Mucosa of rectum (tissue), 2 donors: ENCODE measurements at regions not wholly inside any gene's neighbourhood (a gene's known extent, or its start where the extent isn't known, plus 50 kb on each side); places are given as distances from the start of the nearest gene placed in this dataset.

ENCODE experiments used
- H3K27ac ChIP-seq, 2 donors: one replicate each; pipeline ENCODE4 v1.7.0; 2013; ENCODE audit warnings: inconsistent platforms in 2 of 2, low read depth in 2 of 2, low read length in 2 of 2
- H3K27me3 ChIP-seq, 2 donors: one replicate each; pipeline ENCODE4 v1.7.0; 2013; ENCODE audit warnings: low read length in 2 of 2; ENCODE audit not compliant: control insufficient read depth in 2 of 2, insufficient read depth in 2 of 2
- H3K36me3 ChIP-seq, 2 donors: one replicate each; pipeline ENCODE4 v1.7.0; 2013; ENCODE audit warnings: low read length in 2 of 2; ENCODE audit not compliant: control insufficient read depth in 2 of 2, insufficient read depth in 2 of 2
- H3K4me1 ChIP-seq, 2 donors: one replicate each; pipeline ENCODE4 v1.7.0; 2013; ENCODE audit warnings: low read length in 2 of 2, mild to moderate bottlenecking in 1 of 2; ENCODE audit not compliant: control insufficient read depth in 2 of 2, insufficient read depth in 2 of 2
- H3K4me3 ChIP-seq, 2 donors: one replicate each; pipeline ENCODE4 v1.7.0; 2013; ENCODE audit warnings: low read length in 2 of 2
- H3K9ac ChIP-seq, 2 donors: one replicate each; pipeline ENCODE4 v1.7.0; 2013; ENCODE audit warnings: low read length in 2 of 2, low read depth in 1 of 2, mild to moderate bottlenecking in 1 of 2
- H3K9me3 ChIP-seq, 2 donors: one replicate each; pipeline ENCODE4 v1.7.0; 2013; ENCODE audit warnings: low read length in 2 of 2; ENCODE audit not compliant: control insufficient read depth in 2 of 2
- donor health status: healthy.
- donor health status: Normal muscosa, but diverticular disease.

DNA sequence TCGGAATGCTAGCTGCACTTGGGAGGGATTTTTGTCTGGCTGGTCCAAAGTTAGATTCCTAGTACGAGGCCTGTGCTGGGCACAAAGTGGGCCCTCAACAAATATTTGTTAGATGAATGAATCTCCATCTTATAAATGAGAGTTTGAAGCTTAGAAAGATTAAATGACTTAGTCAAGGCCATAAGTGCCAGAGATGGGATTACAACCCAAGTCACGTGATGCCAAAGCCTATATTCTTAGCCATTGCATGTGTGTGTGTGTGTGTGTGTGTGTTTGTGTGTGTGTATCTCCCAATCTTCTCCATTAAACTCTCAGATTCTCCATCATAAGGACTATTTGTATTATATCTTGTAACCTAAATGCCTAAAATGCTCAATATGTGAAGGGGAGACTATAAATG lies 130.8 kb upstream of the MAP1B start:
- no peak overlapping the region for H3K9ac ChIP-seq
- no peaks in the 10 kb centered on the region for H3K27me3 ChIP-seq
- no peaks in the 10 kb centered on the region for H3K36me3 ChIP-seq
- no peaks in the 10 kb centered on the region for H3K9me3 ChIP-seq
- H3K27ac ChIP-seq = no peak overlapping the region
- no peak overlapping the region for H3K4me3 ChIP-seq
- H3K4me1 ChIP-seq = no peaks in the 10 kb centered on the region

DNA sequence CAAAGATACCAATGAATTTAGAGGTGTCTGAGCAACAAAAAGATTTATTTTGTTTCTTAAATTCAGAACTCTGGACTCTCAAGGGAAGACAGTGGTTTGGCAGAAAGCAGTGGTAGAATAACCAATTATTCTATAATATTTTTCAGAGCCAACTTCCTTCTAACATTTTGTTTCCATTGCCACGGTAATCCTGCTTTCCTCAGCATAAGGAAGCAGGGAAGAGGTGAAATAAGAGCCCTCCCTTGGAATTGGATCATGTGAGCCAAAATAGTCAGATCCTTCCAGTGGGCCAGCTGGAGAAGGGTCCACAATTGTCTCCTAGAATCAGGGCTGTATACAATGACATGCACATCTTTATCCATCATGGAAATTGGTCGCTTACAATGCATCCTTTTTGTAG lies 130.0 kb upstream of the MAP1B start:
- Histone ChIP-seq H3K27me3 (no peaks in the 10 kb centered on the region), H3K9ac (no peak overlapping the region), H3K4me1 (no peaks in the 10 kb centered on the region), H3K9me3 (no peaks in the 10 kb centered on the region), H3K27ac (no peak overlapping the region), H3K36me3 (no peaks in the 10 kb centered on the region), H3K4me3 (no peak overlapping the region)

DNA sequence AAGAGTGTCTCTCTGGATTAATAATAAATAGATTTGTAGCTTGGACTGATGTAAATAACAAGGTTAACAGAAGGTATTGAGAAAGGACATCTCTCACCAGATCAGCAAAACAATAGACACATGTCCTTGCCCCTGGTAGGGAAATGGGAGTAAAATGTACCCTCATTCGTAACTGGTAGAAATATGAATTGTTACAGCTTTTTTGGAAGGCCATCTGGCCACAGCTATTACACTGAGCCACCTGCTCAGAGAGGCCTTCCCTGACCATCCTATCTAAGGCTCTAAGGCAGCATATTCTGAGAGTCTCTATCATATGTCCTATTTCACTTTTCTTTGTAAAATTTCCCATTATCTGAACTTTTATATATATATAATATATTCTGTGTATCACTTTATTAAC lies 129.1 kb upstream of the MAP1B start:
- no peak overlapping the region for H3K9ac ChIP-seq
- no peak overlapping the region for H3K27ac ChIP-seq
- H3K36me3 ChIP-seq = no peaks in the 10 kb centered on the region
- H3K27me3 ChIP-seq = no peaks in the 10 kb centered on the region
- H3K9me3 ChIP-seq = no peaks in the 10 kb centered on the region
- no peak overlapping the region for H3K4me3 ChIP-seq
- H3K4me1 ChIP-seq = no peaks in the 10 kb centered on the region

DNA sequence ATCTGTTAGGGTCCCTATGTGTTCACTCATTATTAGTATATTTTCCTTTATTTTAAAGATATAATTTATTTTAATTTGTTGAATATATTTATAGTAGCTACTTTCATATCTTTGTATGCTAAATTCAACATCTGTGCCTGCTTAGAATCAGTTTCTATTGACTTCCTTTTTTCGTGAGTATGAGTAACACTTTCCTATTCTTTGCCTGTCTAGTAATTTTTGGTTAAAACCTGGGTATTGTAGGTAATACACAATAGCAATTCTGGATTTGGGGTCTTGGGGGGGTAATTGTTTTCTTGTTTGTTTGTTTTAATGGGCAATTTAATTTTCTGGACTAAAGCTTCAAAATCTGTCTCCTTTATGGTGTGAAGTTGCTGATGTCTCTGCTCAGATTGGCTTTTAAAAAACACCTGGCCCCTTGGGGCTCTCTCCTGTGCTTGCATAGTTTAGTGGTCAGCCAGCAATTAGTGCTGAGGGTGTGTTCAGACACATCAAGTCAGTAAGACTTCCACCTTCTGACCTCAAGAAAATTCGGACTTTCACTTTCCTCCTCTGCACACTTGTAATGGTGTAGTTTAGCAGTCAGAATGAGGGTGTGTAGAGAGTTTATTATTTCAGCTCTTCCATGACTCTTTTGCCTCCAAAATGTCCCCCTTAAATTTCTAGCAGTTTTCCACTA lies 124.4 kb upstream of the MAP1B start:
- no peak overlapping the region for H3K4me3 ChIP-seq
- H3K27ac ChIP-seq = no peak overlapping the region

DNA sequence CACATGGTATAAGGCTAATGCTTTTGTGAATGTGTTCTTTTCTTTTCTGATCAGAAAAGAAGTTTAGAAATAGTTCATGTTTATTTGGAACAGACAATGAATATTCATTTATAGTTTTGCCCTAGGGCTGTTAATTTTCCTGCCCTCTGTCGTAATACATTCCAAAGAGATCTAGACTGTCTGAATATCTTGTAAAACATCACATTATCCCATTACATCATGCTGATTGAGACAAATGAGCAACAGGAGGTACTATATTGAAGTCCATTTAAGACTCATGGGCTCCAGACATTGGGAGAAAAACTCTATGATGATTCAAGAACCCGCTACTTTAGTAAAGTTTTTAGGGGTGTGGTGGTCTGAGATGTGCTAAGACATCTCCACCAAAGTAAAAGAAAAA lies 121.2 kb upstream of the MAP1B start:
- Histone ChIP-seq H3K36me3 (no peaks in the 10 kb centered on the region), H3K9ac (no peak overlapping the region), H3K9me3 (no peaks in the 10 kb centered on the region), H3K4me1 (no peaks in the 10 kb centered on the region), H3K27me3 (no peaks in the 10 kb centered on the region), H3K27ac (no peak overlapping the region), H3K4me3 (no peak overlapping the region)

More for the DNA sequence above, 124.4 kb upstream of the MAP1B start:
- Histone ChIP-seq H3K4me1 (no peaks in the 10 kb centered on the region), H3K9me3 (no peaks in the 10 kb centered on the region), H3K36me3 (no peaks in the 10 kb centered on the region), H3K9ac (no peak overlapping the region), H3K27me3 (no peaks in the 10 kb centered on the region)

DNA sequence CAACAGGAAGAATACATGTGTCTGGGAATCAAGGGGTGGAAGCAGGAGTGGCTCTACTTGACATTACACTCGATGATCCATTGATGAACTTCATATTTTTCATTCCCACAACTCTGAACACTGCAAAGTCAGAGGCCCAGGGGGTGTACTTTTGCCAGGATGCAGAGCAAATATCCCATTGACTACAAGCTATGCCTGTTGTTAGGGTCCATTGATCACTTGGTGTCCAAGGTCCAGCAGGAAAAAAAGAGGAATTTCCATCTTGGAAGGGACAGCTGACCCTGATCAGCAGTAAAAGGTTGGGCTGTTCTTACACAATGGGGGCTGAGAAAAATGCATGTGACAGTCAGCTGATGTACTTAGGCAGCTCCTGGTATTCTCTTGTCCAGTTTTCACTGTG lies 118.5 kb upstream of the MAP1B start:
- Histone ChIP-seq H3K27ac (no peak overlapping the region), H3K4me1 (no peaks in the 10 kb centered on the region), H3K27me3 (no peaks in the 10 kb centered on the region), H3K36me3 (no peaks in the 10 kb centered on the region), H3K9ac (no peak overlapping the region), H3K4me3 (no peak overlapping the region), H3K9me3 (no peaks in the 10 kb centered on the region)

DNA sequence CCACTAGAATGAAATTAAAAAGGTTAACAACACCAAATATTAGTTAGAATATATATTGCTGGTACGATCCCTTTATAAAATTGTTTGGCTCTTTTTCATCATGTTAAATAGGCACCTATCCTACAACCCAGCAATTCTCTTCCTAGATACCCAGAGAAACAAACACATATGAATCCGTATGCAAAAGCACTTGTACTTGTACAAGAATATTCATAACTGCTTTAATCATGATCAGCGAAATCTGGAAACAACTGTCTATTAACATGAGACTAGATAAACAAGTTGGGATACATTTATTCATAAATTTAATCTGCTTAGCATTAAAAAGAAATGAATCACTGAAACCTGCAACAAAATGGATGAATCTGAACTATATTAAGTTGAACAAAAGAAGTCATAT lies 113.7 kb upstream of the MAP1B start:
- no peak overlapping the region for H3K27ac ChIP-seq
- H3K9ac ChIP-seq = no peak overlapping the region
- no peaks in the 10 kb centered on the region for H3K9me3 ChIP-seq
- H3K4me1 ChIP-seq = no peaks in the 10 kb centered on the region
- no peaks in the 10 kb centered on the region for H3K27me3 ChIP-seq
- H3K4me3 ChIP-seq = no peak overlapping the region
- no peaks in the 10 kb centered on the region for H3K36me3 ChIP-seq

DNA sequence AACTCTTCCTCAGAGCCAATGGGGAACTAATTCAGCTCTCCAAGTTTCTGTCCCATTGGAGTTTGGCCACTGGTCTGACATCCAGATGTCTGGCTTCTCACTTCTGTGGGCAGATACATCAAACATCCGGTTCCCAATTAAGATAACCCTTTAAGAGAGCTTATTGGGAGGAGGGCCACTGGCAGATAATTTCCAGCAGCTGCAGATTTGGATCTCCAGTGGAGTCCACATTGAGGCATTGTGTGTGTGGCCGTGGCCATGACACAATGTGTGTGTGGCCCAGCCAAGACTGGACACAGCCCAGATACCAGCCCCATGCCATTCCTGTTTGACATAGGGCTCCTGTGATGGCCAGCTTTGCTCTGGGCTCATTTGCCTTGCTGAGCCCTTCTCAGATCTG lies 110.5 kb upstream of the MAP1B start:
- no peaks in the 10 kb centered on the region for H3K9me3 ChIP-seq
- no peaks in the 10 kb centered on the region for H3K36me3 ChIP-seq
- no peak overlapping the region for H3K4me3 ChIP-seq
- no peak overlapping the region for H3K9ac ChIP-seq
- no peaks in the 10 kb centered on the region for H3K27me3 ChIP-seq
- no peak overlapping the region for H3K27ac ChIP-seq
- no peaks in the 10 kb centered on the region for H3K4me1 ChIP-seq

DNA sequence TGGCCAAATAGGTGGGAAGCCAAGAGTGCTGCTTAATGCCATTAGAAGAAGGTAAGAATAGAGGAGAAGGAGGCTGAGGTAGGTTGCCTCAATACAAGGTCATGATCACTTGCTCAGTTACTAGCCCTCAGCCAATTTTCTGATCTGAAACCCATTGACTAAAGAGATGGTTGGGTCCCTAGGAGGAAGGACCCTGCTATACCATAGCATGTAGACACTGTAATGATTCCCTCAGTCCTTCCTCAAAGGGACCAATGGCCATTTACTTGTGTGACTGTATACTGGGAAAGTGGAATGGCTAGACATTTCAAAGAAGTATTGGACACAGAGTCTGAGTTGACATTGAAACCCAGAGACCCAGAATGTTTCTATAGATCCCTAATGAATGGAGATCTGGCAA lies 108.5 kb upstream of the MAP1B start:
- no peaks in the 10 kb centered on the region for H3K4me1 ChIP-seq
- no peaks in the 10 kb centered on the region for H3K36me3 ChIP-seq
- H3K9ac ChIP-seq = no peak overlapping the region
- H3K9me3 ChIP-seq = no peaks in the 10 kb centered on the region
- H3K4me3 ChIP-seq = no peak overlapping the region
- no peaks in the 10 kb centered on the region for H3K27me3 ChIP-seq
- H3K27ac ChIP-seq = no peak overlapping the region

DNA sequence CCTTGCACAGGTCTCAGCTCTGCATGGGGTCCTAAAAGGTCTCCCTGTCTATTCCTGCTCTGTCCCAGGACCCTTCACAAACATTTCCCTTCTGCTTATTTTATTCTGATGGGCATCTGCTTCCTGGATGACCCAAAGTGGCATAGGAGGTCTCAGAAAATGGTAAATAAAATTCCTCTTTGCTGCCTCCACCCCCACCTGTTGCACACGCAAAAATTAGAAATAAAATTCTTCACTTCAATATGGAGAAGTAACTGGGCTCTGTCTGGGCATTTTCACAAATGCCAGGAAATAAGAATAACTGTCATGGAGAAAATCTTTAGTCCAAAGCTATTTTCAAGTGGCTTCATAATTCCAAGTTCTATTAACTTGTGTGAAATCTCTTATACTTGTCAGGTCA lies 106.6 kb upstream of the MAP1B start:
- no peaks in the 10 kb centered on the region for H3K27me3 ChIP-seq
- no peaks in the 10 kb centered on the region for H3K4me1 ChIP-seq
- no peak overlapping the region for H3K27ac ChIP-seq
- no peaks in the 10 kb centered on the region for H3K9me3 ChIP-seq
- H3K4me3 ChIP-seq = no peak overlapping the region
- H3K36me3 ChIP-seq = no peaks in the 10 kb centered on the region
- no peak overlapping the region for H3K9ac ChIP-seq

DNA sequence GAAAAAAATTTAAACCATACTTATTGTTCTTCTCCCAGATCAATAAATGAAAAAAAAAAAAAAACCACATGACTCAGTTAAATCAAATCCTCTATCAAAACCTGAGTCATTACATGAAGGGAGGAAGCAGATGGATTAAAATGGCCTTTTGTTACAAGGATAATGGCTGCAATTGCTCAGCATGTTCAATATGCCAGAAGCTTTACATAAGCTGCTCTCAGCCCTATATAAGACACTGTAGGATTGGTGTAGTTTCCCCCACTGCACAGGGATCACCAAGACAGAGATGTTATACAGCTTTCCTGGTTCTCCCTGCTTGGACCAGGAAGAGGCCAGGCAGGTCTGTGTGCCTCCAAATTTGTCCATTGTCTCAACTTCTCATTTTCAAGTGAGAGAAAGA lies 101.6 kb upstream of the MAP1B start:
- H3K27ac ChIP-seq = no peak overlapping the region
- H3K9me3 ChIP-seq = no peaks in the 10 kb centered on the region

More for the DNA sequence above, 101.6 kb upstream of the MAP1B start:
- Histone ChIP-seq H3K4me1 (no peaks in the 10 kb centered on the region), H3K27me3 (no peaks in the 10 kb centered on the region), H3K9ac (no peak overlapping the region), H3K4me3 (no peak overlapping the region), H3K36me3 (no peaks in the 10 kb centered on the region)
